ENCODE measurements at regions not wholly inside any gene's neighbourhood (a gene's known extent, or its start where the extent isn't known, plus 50 kb on each side); places are given as distances from the start of the nearest gene placed in this dataset.

DNA sequence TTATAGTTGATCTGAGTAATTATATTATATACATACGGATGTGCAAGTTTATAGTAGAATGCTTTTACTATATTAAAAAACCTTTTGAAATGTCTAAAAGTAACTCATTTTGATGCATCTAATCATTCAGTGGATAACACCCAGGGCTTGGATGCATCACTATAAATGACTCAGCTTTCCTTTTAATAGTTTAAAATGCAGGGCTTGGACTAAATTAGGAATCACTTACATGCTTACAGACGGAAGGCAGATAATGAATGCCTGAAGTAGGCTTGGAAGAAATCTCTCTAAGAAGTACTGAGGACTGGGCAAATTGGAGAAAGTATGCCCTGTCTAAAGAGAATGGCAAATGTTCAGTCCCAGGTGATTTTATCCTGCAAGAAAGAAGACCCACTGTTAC lies 362.5 kb upstream of the CCNH start:
- TF ChIP-seq, protein P1, sequence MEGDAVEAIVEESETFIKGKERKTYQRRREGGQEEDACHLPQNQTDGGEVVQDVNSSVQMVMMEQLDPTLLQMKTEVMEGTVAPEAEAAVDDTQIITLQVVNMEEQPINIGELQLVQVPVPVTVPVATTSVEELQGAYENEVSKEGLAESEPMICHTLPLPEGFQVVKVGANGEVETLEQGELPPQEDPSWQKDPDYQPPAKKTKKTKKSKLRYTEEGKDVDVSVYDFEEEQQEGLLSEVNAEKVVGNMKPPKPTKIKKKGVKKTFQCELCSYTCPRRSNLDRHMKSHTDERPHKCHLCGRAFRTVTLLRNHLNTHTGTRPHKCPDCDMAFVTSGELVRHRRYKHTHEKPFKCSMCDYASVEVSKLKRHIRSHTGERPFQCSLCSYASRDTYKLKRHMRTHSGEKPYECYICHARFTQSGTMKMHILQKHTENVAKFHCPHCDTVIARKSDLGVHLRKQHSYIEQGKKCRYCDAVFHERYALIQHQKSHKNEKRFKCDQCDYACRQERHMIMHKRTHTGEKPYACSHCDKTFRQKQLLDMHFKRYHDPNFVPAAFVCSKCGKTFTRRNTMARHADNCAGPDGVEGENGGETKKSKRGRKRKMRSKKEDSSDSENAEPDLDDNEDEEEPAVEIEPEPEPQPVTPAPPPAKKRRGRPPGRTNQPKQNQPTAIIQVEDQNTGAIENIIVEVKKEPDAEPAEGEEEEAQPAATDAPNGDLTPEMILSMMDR (IDR thresholded peaks at IDR 0.05; ENCODE audit: low read depth, low read length), result no peak
- TF ChIP-seq POLR2A (IDR thresholded peaks at IDR 0.05; ENCODE audit: extremely low read depth, insufficient read length), result no peak
- TF ChIP-seq, protein P2, sequence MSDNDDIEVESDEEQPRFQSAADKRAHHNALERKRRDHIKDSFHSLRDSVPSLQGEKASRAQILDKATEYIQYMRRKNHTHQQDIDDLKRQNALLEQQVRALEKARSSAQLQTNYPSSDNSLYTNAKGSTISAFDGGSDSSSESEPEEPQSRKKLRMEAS (IDR thresholded peaks at IDR 0.05; ENCODE audit: low read depth, low read length), result no peak
